HG02973 (cell line): ENCODE measurements at regions not wholly inside any gene's neighbourhood (a gene's known extent, or its start where the extent isn't known, plus 50 kb on each side); places are given as distances from the start of the nearest gene placed in this dataset.
"Not testable (repeated sequence)": the region's sequence is repeated elsewhere in the genome, so short reads cannot be mapped to it uniquely, and the experiment has no call there.

Source experiments
- ATAC-seq: cut with Tn5 transposase; IDR thresholded peaks from one replicate; pipeline ENCODE4 v1.9.1; 2021; ENCODE audit warnings: moderate library complexity; ENCODE audit not compliant: unreplicated experiment

DNA sequence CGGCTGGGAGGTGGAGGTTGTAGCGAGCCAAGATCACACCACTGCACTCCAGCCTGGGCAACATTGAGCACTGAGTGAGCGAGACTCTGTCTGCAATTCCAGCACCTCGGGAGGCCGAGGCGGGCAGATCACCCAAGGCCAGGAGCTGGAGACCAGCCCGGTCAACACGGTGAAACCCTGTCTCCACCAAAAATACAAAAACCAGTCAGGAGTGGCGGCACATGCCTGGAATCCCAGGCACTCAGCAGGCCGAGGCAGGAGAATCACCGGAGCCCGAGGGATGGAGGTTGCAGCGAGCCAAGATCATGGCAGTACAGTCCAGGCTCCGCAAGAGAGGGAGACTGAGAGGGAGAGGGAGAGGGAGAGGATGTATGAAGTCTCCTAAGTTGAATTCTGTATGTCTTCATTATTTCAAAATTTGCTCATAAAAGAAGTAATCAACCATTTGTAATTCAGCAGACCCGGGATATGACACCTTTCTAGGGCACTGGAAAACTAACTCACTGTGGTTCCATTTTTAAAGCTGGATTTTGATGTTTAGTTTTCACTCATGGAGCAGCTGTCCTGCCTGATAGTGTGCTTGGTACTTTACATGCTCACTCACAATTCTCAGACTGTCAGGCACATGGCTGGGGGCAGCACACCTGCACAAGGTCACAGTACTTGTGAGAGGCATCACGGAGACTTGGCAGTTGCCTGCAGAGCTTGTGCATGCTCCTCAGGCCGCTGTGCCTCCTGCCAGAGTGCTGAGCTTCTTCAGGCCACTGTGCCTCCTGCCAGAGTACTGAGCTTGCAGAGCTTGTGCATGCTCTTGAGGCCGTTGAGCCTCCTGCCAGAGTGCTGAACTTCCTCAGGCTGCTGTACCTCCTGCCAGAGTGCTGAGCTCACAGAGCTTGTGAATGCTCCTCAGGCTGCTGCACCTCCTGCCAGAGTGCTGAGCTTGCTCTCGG lies 106.2 kb downstream of the ERMARD start:
- ATAC-seq, result no peak

DNA sequence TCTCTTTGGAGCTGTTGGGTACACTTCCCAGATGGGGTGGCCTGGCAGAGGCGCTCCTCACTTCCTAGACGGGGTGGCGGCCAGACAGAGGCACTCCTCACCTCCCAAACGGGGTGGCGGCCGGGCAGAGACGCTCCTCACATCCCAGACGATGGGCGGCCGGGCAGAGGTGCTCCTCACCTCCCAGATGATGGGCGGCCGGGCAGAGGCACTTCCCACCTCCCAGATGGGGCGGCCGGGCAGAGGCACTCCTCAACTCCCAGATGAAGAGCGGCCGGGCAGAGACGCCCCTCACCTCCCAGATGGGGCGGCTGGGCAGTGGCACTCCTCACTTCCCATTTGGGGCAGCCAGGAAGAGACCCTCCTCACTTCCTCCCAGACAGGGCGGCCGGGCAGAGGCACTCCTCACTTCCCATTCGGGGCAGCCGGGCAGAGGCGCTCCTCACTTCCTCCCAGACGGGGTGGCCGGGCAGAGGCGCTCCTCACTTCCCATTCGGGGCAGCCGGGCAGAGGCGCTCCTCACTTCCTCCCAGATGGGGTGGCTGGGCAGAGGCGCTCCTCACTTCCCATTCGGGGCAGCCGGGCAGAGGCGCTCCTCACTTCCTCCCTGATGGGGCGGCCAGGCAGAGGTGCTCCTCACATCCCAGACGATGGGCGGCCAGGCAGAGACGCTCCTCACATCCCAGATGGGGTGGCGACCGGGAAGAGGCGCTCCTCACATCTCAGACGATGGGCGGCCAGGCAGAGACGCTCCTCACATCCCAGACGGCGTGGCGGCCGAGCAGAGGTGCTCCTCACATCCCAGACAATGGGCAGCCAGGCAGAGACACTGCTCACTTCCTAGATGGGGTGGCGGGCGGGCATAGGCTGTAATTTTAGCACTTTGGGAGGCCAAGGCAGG lies 105.3 kb downstream of the ERMARD start:
- not testable (repeated sequence) for ATAC-seq

DNA sequence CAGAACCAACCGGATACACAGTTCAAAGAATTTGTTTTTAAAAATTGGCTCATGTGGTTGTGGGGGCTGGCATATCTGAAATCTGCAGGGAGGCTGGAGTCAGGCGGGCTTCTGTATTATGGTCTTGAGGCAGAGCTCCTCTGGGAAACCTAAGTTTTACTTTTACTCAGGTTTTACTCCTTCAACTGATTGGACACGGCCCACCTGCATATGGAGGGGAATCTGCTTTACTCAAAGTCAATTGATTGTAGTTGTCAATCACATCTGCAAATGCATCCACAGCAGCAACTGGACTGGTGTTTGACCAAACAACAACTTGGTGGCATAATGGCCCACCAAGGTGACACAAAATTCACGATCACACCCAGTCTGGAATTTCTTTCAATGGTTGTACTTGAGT lies 103.4 kb downstream of the ERMARD start:
- ATAC-seq, result no peak

DNA sequence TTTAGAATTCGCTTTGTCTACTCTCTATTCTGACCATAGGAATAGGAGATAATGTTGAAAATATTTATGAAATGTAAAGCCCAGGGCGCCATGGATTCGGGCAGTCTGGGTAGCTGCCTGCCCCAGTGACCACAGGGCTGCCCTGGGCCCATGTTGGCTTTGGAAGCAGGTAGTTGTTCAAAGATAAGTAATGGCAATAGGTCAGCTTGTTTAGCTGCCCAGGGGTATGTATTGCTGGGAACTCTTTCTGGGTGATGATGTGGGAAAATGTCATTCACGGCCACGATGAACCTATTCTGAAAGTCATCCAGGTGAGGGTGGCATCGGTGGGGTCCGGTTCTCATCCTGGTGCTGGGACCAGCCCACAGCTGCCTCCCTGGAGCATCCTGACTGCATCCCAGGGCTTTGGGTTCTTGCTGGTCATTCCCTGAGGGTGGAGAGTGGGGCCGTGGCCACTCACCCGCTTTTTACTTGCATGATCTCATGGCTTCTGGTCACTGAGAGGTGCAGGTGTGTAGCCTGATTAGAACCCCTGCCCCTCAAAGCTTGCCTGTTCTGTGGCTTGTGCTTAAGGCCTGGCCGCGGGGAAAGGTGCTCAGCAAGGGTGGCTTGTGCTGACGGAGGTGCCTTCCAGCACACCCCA lies 102.8 kb downstream of the ERMARD start:
- no peak for ATAC-seq

DNA sequence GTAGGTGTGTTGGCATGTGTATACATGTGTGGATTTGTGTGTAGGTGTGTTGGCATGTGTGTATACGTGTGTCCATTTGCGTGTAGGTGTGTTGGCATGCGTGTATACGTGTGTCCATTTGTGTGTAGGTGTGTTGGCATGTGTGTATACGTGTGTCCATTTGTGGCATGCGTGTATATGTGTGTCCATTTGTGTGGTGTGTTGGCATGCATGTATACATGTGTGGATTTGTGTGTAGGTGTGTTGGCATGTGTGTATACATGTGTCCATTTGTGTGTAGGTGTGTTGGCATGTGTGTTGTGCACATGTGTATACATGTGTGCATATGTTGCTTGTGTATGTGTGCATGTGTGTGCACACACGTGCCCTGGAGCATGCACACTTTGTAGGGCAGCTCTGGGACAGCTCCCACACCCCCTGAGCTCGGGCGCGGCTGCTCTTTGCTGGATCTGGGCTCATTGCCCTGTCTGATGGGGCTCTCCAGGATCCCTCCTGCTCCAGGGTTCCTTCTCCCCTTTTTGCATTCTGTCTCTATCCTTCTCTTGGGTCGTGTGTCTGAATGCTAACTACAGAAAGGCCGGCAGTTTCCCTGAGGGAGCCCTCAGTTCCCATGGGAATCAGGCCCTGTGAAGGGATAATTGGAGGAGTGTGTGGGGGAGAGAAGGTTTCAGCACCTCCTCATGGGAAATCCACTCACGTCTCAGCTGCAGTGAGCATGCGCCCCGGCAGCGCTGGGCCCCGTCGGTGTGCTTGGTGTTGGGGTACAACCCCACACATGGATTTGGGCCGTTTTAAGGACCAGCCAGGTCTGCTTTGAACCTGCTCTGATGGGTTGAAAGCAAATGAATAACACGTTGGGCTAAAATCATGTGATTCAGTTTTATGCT lies 102.0 kb downstream of the ERMARD start:
- no peak for ATAC-seq

DNA sequence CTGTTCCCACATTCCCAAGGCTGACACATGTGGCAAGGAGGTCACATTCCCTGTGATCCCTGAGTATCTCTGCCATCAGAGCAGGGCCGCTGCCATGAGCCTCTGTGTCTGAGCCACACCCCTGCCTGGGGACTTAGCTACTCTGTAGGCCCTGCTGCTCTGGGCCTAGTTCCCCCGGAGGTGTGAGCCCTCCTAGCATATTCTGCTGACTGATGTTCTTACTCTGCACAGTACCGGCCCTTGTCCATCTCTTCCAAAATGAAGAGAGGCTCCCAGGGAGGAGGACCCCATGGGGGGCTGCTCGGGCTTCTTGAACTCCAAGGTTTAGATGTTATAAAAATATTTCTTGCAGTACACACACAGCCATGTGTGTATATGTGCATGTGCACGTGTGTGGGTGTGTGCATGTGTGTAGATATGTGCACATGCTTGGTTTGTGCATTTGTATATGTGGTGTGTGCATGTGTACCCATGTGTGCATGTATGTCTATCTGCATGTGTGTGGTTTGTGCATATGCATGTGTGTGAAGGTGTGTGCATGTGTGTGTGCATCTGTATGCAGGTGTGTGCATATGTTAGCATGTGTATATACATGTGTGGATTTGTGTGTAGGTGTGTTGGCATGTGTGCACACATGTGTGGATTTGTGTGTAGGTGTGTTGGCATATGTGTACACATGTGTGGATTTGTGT lies 101.2 kb downstream of the ERMARD start:
- no peak for ATAC-seq

DNA sequence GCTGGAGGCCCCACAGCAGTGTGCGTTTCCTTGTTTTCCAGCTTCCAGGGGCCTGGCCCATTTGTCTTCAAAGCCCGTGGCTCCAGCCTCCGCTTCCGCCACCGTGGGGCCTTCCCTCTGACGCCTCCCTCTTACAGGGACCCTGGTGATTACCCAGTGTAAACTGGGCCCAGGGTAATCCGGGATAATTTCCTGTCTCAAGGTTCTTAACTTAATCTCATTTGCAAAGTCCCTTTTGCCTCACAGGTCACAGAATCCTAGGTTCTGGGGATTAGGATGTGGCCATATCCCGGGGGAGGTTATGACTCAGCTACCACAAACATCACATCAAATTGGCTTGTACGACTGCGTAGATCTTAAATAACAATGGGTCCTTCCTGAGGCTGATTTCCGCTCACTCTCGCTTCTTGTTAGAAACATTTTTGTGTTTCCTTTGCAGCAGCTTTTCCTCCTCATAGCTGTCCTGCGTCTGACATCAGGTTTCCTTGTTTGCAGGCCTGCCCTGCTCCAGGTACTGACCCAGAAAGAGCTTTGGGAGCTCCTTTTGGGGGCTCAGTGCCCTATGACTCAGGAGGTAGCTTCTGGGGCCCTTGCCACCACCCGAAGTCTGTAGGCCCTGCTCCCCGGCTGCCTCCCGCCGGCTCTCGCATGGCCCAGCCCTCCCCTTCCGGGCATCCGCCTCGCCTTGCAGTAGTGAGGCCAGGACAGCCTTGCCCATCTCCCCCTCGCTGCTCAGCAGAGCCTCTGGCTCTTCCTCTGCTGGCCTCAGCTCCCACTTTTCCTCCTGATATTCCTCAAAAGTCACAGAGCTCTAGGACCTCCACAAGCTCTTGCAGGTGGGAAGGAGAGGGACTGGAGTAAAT lies 100.5 kb downstream of the ERMARD start:
- no peak for ATAC-seq

DNA sequence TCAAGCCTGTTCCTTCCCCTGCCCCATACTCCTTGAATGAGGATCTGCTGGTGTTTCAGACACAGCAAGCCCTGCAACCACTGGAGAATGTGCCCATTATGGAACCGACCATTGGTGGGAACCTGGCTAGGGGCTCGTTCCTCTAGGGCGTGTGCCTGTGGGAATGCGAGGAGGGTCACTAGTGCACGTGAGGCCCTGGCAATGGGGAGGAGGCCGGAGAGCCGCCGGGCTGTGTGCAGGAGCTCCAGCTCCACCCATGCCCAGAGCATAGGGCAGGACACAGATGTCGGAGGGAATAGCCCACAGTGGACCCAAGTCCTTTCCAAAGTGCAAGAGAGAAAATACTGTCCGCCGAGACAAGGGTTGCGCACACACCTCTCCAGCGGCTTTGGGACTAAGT lies 99.3 kb downstream of the ERMARD start:
- ATAC-seq, result no peak

DNA sequence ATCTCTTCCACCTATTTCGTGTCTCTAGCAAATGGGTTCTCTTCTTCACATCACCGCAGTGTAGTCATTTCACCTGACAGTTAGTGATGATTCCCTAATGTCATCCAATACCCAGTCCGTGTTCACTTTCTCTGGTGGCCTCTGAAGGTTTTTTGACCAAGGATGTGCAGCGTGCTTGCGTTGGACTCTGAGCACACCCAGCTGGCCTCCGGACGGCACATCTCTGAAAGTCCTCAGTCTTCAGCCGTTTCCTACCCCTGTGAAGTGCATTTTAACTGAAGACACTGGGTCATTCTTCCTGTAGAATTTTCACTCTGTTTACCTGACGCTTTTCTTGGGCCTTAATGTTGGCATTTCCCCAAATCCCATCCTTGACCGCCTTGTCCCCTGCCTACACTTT lies 98.7 kb downstream of the ERMARD start:
- no peak for ATAC-seq

DNA sequence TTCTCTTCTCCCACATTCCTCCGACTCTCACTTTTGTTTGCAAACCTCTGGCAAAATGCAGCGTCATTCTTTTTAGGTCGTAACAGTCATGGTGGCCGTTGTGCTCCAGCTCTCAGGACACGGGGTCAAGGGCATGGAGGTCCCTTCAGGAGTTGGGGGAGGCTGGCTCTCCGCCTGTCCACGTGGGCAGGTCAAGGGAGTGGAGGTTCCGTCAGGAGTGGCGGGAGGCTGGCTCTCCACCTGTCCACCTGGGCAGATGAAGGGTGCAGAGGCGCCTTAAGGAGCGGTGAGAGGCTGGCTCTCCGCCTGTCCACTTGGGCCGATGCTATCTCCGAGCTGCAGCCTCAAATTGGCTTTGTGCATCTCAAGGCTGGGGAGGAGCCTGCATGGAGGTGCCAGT lies 98.0 kb downstream of the ERMARD start:
- ATAC-seq, result no peak

DNA sequence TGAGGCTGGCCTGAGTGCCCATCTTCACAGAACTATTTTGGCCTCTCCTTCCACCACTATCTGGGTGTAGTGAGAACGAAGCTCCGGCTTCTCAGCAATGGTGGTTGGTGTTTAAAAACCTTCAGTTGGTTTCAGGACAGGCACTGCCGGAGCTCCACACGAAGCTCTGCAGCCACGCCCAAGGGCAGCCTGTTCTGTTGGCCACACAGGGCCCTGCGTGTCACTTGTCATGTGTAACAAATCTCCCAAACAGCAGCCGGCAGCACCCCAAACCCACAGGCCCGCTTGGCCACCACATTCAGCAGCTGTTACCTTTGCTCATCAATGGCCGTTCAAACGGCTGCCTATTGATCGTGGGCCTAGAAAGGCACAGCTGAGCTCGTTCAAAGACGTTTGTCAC lies 97.5 kb downstream of the ERMARD start:
- no peak for ATAC-seq

DNA sequence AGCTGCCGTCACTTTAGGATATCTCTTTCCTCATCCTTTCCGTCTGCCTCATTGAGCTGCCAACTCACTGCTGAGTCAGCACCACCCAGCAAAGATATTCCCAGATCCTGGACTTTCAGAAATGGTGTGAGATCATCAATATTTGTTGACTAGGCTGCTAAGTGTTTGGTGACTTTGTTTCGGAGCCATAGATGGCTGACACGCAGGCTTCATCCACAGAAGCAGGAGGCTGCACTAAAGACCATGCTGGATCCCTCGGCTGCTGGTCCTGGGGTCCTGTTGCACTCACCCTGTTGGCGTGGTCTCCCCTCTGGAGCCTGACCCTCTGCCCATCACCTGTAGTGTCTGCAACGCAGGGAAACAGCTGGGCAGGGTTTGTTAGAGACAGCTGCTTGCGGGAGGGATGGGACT lies 96.5 kb downstream of the ERMARD start:
- no peak for ATAC-seq

DNA sequence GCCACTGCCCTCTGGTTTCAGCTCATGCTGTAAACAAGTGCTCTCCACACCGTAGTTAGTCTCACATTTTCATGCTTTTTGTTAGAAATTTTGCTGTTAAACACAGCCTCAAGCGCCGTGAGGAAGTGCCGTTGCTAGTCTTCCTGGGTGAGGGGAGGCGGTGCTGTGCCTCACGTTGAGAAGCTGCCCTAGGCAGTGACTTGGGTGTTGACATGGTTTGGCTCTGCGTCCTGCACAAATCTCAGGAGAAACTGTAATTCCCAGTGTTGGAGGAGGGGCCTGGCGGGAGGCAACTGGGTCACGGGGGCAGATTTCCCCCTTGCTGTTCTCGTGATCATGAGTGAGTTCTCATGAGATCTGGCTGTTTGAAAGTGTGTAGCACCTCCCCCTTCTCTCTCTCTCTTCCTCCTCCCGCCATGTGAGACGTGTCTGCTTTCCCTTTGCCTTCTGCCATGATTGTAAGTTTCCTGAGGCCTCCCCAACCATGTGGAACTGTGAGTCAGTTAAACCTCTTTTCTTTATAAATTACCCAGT lies 95.8 kb downstream of the ERMARD start:
- no peak for ATAC-seq

DNA sequence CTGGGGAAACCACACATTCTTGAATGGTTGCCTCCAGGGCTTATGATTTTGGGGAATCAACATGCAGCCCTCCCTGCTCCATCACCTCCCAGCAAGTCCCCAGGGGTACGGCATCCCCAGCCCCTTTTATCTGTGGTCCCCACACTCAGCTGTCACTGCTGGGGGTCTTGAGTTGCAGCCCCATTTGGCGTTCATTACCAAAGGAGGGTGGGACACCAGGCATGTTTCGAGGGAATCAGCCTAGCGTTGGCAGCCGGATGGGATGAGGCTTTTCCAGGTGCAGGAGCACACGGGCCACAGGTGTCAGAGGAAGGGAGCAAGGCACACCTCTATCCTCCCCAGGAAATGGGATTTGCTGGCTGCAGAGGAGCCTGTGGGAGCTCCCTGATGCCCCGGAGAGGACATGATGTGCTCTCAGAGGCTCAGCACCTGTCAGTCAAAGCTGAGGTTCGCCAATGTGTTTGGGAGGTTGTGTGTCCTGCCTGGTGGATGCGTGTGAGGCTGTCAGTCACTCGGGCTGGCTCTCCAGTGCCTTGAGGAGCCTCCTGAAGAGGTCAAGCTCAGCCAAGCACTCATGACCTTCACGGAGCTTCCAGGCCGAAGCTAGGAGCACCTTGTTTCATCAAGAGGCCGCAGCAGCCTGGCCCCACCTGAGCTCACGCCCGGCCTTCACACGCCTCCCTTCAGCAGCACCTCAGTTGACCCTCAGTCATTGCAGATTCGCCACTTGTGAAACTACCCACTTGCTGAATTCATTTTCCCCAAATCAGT lies 95.0 kb downstream of the ERMARD start:
- ATAC-seq, result no peak

DNA sequence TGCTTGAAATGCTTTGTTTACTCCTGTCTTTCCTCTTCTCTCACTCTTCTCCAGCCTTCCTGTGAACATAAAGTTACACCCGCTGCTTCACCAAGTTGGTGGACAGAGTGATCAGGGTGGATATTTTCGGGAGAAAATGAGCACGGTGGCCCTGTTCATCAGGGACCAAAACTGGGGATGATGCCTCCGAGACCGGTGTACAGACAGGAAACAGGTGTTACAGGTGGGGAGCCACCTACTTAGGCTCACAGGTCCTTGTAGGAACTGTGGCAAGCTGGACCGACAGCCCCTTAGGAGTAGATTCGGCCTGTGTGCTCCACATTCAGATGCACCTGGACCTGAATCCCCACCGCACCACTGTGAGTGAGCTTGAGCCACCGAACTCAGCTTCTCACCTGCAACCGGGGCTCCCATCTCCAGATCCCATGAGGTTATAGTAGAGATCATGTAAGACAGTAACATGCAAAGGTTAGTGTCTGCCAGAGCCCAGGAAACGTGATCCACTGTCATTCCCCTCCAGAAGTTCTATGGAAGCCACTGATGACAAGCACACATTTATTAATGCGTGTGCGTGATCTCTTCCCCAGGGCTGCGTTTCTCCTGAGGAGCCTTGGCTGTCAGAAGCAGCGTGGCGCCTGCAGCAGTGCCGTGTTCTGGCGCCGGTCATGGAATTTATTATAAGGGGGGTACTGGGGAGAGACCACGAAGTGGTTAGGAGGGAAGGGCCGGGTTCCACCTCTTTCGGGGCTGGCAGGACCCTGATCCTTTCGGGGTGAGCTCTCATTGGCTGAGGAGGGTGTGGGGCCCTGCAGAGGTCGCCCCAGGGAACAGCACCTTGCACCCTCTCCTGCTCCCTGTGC lies 94.2 kb downstream of the ERMARD start:
- ATAC-seq, result no peak

DNA sequence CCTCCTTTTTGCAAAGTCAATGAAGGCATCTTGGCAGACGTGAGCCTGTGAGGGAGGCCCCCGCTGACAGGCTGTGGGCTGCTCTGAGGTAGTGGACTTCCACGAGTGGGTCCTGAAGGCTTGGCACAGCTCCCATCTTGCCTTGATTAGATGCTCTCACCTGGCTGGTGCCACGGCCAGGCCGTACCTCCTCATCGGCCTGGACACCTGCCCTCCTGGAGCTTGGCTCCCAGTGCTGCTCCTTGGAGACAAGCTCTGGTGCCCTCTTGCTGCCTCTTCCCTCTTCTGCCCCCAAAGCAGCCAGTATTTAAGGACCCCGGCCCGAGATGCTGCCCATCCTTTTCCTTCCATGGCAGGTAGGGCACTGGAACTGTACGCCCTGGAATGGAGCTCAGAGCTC lies 93.5 kb downstream of the ERMARD start:
- ATAC-seq, result no peak

DNA sequence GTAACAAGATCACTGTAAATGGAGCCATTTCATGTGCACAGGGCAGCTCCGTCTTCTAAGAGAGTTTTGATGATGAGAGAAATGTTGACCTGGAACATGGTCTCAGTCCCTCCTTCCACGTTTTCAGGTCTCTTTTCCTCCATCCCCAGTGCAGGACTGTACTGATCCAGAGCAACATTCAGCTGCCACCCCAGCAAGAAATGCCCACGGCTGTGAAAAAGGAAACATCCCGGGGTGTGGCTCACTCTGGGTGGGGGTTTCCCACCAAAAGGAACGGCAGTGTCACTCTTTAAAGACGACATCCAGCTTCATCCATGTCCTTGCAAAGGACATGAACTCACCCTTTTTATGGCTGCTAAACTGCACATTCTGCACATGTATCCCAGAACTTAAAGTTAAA lies 92.6 kb downstream of the ERMARD start:
- ATAC-seq, result no peak
